AG04450 (cell line): ENCODE measurements at regions not wholly inside any gene's neighbourhood (a gene's known extent, or its start where the extent isn't known, plus 50 kb on each side); places are given as distances from the start of the nearest gene placed in this dataset.

Source experiments
- CTCF ChIA-PET: fragments of 300-600, 350-600 bp; formaldehyde crosslinking; extraction: SDS; loops from one replicate; lab custom pipeline; 2022; ENCODE audit warnings: antibody characterized with exemption, inconsistent platforms; lab: Charles Lee
- POLR2A ChIA-PET: fragments of 350-600 bp; formaldehyde crosslinking; extraction: SDS; loops from one replicate; lab custom pipeline; 2021; ENCODE audit warnings: antibody characterized with exemption, inconsistent platforms; lab: Yijun Ruan, JAX
- DNase-seq: peaks from one replicate; pipeline ENCODE4 v3.0.0-alpha.2; 2011; ENCODE audit warnings: low read depth, low spot score
- H3K27ac ChIP-seq: one replicate; pipeline ENCODE4 v1.5.1; 2012; ENCODE audit warnings: low read depth, low read length, control low read depth
- H3K27me3 ChIP-seq: one replicate; pipeline ENCODE4 v1.6.0; 2012; ENCODE audit warnings: low read length; ENCODE audit not compliant: control insufficient read depth, insufficient read depth
- H3K4me3 ChIP-seq: 2 replicates; pipeline ENCODE4 v1.5.1; 2011; ENCODE audit warnings: mild to moderate bottlenecking, low read depth, low read length, control low read depth
- H3K9me3 ChIP-seq: 2 replicates; pipeline ENCODE4 v1.5.1; 2012; ENCODE audit warnings: low read length; ENCODE audit not compliant: control insufficient read depth, insufficient read depth
- CTCF ChIP-seq: IDR thresholded peaks from 2 replicates; pipeline ENCODE4 v1.5.1; 2011; ENCODE audit warnings: low read depth, low read length, control low read depth, inconsistent platforms

- Histone ChIP-seq H3K9me3 (no peaks in the 10 kb centered on the region), H3K27me3 (no peaks in the 10 kb centered on the region), H3K27ac (no peak overlapping the region), H3K4me3 (no peak overlapping the region)
- no peak for TF ChIP-seq CTCF
- ChIA-PET CTCF (no interaction called here), POLR2A (no interaction called here)
- DNase-seq = no peak
Observed at GRCh38 chr5:133730866-133731265, 118.5 kb upstream of the FSTL4 start.

GRCh38 chr5:133730346-133730745 lies 118.0 kb upstream of the FSTL4 start:
- DNase-seq = no peak
- Histone ChIP-seq H3K9me3 (no peaks in the 10 kb centered on the region), H3K4me3 (no peak overlapping the region), H3K27me3 (no peaks in the 10 kb centered on the region), H3K27ac (no peak overlapping the region)
- ChIA-PET CTCF (no interaction called here), POLR2A (no interaction called here)
- TF ChIP-seq CTCF = no peak

GRCh38 chr5:133729800-133730199 lies 117.5 kb upstream of the FSTL4 start:
- ChIA-PET CTCF (no interaction called here), POLR2A (no interaction called here)
- Histone ChIP-seq H3K27me3 (no peaks in the 10 kb centered on the region), H3K4me3 (no peak overlapping the region), H3K27ac (no peak overlapping the region), H3K9me3 (no peaks in the 10 kb centered on the region)
- TF ChIP-seq CTCF = no peak
- DNase-seq = no peak

GRCh38 chr5:133728475-133728874 lies 116.1 kb upstream of the FSTL4 start:
- TF ChIP-seq CTCF = no peak
- ChIA-PET POLR2A (no interaction called here), CTCF (no interaction called here)
- Histone ChIP-seq H3K4me3 (no peak overlapping the region), H3K9me3 (no peaks in the 10 kb centered on the region), H3K27me3 (no peaks in the 10 kb centered on the region), H3K27ac (no peak overlapping the region)
- no peak for DNase-seq

- no peak overlapping the region for H3K4me3 ChIP-seq
- POLR2A ChIA-PET = no interaction called here
- DNase-seq = no peak
- H3K27ac ChIP-seq = no peak overlapping the region
- CTCF ChIA-PET = no interaction called here
- no peaks in the 10 kb centered on the region for H3K9me3 ChIP-seq
- no peak for TF ChIP-seq CTCF
- no peaks in the 10 kb centered on the region for H3K27me3 ChIP-seq
Observed at GRCh38 chr5:133727636-133728035, 115.3 kb upstream of the FSTL4 start.
